GM19239 (cell line): ENCODE measurements at regions not wholly inside any gene's neighbourhood (a gene's known extent, or its start where the extent isn't known, plus 50 kb on each side); places are given as distances from the start of the nearest gene placed in this dataset.
"Not testable (repeated sequence)": the region's sequence is repeated elsewhere in the genome, so short reads cannot be mapped to it uniquely, and the experiment has no call there.

Experiments
- DNase-seq: peaks from one replicate; pipeline ENCODE4 v3.0.0; 2011; ENCODE audit warnings: low spot score; ENCODE audit not compliant: insufficient read length
- FAIRE-seq: peaks from 2 replicates; lab custom pipeline; 2011; peaks lifted over from hg19 to GRCh38; lab: Jason Lieb, UNC

DNA sequence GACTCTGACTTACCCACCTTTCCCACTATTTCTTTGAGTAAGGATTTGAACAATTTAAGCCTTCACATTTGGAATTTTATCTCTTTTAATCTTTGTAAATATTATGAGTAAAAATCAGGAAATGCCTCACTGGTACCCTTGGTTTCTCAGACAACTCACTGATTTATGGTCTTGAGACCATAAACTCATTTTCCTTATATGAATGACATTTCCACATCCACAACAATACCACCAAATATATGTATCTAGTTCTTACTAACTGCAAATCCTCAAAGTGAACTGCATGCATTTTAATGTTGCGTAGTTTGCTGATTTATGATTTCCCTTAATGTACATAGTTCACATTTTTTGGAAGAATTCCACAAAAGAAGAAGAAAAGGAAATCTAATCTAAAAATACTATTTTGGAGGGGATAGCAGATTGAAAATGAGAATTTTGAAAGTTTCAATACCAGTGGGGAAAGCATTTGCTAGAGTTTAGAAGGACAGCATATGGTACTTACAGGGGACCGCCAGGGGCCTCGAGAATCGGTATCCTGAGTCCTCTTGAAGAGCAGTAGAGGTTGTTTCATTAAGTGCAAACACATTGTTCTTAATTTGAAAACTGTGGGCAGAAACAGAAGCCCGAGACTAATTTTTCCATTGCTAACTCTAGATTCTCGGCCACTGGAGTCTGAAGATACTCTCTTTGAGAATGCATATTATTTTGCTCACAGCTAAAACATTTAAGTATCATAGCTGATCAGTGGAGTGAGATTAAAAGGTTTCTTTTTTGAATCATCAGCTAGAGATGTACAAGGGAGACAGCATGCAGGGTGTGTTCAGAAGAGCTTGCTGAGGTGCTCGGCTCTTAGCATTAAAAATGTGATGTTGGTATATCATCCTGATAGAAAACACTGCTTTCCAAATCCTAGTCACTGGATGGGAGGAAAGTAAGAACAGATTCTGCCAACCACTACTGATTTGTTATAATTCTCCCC lies 964.0 kb downstream of the GATA3 start:
- FAIRE-seq (no peak), DNase-seq (no peak)

DNA sequence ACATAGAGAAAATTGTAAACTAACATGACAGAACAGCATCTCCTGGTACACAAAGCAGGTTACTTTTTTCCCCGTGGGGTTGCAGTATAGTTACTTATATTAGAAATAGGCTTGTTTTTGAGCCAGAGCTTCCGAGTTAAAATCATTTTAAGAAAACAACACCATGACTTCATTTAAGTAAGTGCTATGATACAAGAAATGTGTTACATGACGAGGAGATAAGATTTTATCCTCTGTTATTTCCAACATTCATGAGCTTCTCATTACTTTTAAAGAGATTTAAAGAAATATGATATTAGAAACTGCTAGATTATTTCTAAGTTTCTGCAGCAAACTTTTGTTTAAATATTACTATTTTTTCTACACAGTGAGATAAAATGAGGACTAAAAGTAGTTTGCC lies 968.7 kb downstream of the GATA3 start:
- no peak for DNase-seq
- FAIRE-seq: no peak

DNA sequence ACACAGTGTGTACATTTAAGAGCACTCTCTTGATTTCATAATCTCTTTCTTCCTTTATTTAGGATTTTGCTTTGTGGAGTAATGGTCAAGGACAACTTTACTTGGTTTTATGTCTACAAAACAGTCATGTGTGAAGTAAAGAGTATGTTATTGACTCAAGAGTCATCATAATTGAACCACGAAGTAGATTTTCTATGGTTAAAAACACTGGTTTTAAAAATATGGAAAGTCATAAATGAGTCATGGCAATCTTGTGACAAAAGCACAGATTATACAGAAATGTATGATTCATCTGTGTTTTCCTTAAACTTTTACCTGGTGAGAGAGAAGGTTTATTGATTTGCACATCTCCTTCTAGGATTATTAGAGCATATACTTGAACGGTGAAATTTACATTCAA lies 969.7 kb downstream of the GATA3 start:
- FAIRE-seq: no peak
- no peak for DNase-seq

DNA sequence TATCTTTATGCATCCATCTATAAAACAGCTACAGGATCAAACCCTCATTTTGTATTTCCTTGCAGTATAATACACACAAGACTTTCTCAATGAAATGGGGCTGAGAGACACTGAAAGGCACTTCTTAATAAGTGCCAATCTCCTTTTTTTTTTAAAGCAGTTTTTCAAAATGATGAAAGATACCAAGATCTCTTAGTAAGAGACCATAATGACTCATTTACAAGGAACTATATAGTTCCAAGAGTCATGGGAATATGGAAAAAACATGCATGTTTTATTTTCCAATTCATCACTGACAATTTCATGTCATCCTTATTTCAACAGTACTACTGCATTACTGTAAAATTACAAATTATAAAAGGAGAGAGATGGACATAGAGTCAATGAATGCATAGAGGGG lies 973.7 kb downstream of the GATA3 start:
- DNase-seq: no peak
- no peak for FAIRE-seq

DNA sequence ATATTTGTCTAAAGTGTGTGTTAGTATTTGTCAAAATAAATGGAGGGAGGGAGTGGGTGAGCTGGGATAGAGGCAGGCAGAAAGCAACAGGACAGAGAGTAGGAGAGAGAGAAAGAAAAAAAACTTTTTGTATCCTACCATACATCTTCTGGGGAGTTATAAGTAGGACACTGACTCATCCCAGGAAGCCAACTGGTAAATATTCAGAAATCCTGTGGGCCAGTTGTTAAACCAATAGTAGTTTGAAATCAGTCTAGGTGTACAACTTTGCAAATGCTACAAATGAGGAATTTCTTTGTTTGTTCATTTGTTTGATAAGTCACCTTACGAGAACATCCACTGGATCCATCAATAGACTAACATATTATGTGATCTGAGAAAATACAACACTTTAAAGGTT lies 980.9 kb downstream of the GATA3 start:
- FAIRE-seq: no peak
- no peak for DNase-seq

DNA sequence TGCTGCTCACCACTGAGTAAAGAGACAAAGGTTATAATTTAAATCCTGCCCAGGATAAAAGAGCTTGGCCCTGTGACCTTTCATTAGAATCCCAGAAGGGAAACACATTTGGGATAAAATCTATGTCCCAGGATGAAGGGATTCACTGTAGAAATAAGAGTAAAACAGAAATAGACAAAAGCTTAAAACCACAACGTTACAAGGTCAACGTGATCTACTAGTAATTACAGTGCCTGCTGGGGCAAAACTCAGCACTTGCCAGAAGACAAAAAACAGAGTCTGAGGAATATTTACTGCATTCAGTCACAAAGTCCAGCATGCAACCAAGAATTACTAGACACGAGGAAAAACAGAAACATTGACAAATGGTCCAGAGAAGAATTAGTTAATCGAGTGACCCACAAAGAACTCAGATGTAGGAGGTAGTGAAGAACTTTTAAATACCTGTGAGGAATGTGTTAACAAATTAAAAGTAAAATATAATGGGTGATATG lies 982.3 kb downstream of the GATA3 start:
- DNase-seq (no peak), FAIRE-seq (no peak)

DNA sequence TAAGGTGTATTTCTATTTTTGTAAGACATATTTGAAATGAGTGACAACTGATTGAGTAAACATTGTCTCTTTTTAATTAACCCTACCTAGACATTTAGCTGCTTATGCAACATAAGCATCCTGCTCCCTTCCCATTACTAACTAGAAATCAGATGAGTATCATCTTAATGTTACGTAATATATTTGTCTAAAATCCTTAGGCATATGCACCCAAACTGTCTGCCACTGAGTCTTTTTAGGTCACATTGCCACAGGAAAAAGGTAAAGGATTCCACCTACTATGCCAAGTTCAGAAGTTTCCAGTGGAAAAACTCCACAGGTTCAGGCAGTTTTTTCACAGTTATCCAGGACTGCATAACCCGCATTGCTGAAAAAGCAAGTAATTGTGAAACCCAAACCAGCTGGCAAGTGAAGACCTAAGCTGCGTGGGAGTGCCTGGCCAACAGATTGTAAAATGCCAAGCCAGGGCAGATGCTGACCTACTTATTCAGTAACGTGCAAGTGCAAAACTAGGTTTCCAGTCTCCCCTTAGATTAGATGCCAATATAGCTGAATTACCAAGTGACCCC lies 983.7 kb downstream of the GATA3 start:
- FAIRE-seq: no peak
- DNase-seq: no peak

DNA sequence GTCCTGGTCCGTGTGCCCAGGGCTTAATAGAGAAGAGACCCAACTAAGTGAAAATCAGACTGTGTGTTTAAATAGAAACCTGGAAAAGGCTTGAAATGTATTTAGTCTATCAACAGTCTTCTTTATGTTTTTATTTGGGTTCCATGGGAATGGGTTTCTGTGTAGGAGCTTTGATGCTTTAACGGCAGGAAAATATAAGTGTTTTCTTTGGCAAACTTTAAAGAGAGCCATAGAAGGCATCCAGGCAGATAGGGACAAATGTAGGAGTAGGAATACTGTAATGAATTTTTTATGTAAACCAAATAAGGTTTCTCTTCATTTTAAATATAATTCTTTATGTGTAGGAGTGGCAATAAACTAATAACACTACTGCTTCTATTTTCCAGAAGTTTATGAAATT lies 989.0 kb downstream of the GATA3 start:
- FAIRE-seq (no peak), DNase-seq (no peak)

DNA sequence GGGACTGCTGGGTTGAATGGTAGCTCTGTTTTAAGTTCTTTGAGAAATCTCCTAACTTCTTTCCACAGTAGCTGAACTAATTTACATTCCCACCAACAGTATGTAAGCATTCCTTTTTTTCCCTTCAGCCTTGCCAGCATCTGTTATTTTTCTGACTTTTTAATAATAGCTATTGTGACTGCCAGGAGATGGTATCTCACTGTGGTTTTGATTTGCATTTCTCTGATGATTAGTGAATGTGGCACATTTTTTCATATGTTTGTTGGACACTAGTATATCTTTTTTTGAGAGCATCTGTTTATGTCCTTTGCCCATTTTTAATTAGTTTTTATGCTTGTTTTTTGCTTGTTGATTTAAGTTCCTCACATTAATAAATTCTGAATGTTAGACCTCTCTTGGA lies 990.8 kb downstream of the GATA3 start:
- FAIRE-seq (no peak), DNase-seq (no peak)

DNA sequence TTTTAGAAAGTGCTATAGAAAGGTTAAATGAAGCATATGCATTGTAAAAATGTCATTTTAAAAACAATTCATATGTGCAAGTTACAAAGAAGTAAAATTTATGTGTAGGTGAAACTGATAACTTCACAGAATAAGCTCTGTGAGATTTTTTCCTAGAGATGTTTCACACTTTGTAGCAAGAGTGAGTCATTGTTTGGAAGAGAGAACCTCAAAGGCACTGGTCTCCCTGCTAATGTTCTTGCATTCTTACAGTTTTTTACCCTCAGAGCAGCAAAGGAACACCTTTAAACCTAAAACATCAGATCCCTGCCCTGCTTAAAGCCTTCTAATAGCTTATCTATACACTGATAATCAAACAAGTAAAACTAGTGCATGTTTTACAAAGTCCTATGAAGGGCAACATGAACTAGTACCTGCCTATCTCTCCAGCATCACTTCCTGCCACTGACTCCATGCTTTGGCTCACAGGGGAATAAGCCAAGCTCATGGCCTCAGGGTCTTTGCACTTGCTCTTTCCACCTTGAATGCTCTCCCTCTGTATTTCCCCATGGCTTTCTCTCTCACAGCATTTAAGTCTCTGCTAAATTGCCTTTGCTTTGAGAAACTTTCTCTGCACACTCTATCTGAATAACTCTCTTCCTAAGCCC lies 997.0 kb downstream of the GATA3 start:
- FAIRE-seq (no peak), DNase-seq (no peak)

DNA sequence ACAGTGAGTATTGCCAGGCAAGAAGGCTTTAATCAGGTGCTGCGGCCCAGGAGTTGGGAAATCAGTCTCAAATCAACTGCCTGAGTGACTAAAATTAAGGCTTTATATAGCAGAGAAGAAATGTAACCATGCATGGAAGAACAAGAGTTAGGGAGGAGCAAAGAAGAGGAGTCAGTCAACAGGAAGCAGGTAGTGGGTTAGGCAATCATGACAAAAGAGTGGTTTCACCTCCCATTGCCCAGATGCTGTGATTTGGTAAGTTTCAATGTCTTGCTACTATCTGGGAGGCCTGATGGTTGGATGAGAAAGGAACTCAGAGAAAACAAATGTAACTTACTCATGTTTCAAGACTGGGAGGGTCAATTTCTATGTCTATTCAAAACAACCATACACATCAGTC lies 998.3 kb downstream of the GATA3 start:
- FAIRE-seq (no peak), DNase-seq (no peak)

DNA sequence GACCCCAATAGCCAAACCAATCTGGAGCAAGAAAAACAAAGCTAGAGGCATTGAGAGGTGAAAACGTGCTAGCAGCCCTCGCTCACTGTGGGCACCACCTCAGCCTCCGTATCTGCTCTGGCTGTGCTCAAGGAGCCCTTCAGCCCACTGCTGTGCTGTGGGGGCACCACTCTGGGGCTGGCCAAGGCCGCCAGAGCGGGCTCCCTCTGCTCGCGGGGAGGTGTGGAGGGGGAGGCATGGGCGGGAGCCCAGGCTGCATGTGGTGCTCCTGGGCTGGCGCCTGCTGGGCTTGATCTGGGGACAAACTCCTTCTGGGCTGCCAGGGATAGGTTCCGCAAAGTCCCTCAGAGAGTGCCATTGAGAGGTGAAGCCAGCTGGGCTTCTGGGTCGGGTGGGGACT lies 1002.0 kb downstream of the GATA3 start:
- no peak for DNase-seq
- FAIRE-seq: no peak

DNA sequence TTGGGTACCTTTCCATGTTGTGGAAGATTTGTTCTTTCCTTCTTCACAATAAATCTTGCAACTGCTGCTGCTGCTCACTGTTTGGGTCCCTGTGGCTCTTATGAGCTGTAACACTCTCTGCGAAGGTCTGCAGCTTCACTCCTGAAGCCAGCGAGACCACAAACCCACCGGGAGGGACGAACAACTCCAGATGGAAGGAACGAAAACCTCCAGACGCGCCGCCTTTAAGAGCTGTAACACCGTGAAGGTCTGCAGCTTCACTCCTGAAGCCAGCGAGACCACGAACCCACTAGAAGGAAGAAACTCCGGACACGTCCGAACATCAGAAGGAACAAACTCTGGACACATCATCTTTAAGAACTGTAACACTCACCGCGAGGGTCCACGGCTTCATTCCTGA lies 1002.8 kb downstream of the GATA3 start:
- not testable (repeated sequence) for DNase-seq, FAIRE-seq

DNA sequence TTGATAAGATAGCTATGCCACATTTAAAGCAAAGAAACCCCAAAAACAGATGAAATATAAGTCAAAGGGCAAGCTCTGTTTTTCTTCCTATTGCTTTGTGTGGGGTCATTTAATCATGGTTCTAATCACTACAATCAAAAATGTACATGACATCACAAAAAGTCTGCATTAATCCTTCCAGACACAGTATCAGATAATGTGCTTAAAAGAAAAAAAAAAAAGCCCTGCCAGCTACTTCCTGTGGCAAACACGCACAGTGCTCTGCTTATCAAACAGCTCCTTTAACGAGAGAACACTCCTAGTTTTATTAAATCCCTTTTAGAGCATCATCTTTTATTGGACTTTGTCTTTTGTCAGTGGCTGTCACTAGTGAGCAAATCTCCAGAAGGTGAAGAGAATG lies 1005.8 kb downstream of the GATA3 start:
- DNase-seq: no peak
- no peak for FAIRE-seq

DNA sequence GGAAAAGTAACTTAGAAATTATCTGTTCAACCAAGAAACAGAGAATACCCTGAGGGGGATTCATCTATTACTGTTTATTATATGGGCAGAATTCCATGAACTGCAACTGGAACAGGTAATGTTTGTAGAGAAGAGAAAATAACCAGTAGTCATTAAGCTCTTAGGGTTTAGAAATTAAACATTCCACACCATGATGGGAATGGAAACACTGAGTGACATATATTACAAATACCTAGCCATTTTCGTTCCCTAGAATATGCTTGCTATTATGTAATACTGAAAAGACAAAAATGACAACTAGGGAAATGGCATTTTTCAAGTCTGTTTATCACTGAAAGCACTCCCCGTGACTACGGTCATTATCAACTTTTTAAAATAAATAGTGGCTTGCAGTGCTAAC lies 1007.4 kb downstream of the GATA3 start:
- FAIRE-seq (no peak), DNase-seq (no peak)

DNA sequence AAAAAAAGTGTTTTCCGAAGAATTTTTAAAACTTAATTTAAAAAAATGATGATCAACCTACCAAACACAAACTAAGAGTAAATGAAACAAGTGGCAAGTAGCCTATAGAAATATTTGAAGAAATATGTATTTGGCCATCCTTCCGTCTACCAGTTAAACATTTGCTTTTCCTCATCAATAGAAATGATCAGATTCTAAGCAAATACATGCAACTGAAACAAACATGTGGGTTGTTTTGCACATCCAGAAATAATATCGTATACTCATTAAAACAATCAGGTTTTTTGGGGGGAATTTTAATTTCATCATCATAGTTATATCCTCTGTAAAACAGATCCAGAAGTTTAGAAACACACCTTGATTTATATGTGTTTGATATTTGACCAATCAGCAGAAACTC lies 1011.7 kb downstream of the GATA3 start:
- no peak for DNase-seq
- no peak for FAIRE-seq

DNA sequence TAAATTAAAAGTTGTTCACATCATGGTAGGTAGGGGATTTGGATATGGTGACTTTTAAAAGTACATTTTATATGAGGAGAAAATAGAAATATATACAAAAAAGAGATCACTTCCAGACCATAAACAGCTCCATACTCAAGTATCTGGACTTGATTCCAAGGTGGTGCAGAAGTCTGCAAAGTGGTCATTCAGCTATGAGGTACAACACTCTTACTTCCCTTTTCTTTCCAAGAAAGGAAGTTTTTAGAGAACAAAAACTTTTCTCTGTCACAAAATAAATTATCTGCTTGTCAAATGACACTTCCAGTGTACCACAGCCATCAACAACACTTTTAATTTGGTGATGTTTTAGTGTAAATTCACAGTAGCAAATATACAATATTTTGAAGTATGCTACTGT lies 1013.5 kb downstream of the GATA3 start:
- DNase-seq (no peak), FAIRE-seq (no peak)

DNA sequence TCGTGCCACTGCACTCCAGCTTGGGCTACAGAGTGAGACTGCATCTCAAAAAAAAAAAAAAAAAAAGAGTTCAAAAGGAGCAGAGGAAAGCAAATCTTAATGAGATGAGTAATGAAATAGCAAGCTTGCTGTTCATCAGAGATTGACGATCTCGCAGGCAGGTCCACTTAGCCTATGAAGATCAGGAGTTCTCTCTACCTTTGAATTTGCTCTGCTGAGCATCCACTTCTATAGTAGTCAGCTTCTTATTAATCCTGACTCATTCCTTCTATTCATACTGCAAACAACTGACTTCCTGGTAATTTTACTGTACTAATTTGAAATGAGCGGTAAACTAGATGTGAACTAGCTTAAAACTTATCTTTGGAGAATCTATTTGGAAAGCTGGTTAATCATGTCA lies 1014.6 kb downstream of the GATA3 start:
- FAIRE-seq (no peak), DNase-seq (no peak)

DNA sequence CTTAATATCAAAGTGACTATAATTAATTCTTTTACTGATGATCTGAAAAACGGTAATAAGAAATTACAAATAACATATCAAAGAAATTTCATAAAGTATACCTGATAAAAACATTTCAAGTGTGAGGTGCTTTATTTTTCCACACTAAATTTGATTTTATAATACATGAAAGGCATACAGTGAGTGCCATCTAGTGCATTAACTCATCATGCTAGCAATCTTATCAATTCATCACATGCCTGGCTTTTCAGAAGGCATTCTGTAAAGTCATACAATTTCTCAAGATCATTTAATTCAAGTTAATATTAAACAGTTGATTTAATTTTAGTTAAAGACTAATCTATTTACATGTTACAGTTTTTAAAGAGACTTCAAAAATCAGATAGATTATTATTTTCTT lies 1020.9 kb downstream of the GATA3 start:
- no peak for FAIRE-seq

DNA sequence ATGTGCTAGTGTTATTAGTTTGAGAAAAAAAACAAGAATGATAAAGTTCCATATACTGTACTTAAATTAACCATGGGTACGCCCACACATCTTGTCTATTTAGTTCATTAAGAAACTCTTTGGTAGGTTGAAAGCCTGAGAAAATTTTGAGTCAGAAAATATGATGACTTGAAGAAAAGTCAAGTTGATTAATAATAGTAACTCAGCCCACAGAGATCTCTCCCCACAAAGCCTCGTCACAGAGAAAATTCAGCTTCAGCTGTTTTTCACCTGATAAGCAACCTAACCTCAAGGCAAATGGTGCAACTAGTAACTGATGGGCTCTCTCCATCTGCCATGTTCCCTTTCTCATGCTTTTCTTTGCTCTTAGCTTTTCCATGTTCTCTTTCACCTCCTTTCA lies 1021.6 kb downstream of the GATA3 start:
- FAIRE-seq (no peak), DNase-seq (no peak)

More for the DNA sequence above, 1020.9 kb downstream of the GATA3 start:
- DNase-seq: no peak

DNA sequence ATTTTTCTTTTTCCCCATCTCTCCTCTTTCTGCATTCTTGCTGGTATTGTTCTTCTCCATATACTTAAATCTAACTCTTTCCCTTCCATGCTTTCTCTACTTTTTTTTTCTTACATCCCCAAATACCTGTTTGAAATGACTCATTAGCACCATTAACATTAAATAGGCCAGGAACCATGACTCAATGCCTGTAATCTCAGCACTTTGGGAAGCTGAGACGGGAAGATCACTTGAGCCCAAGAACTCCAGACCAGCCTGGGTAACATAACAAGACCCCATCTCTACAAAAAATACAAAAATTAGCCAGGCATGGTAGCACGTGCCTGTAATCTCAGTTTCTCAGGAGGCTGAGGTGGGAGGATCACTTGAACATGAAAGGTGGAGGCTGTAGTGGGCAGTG lies 1026.8 kb downstream of the GATA3 start:
- FAIRE-seq (no peak), DNase-seq (no peak)
